ENCODE measurements at regions not wholly inside any gene's neighbourhood (a gene's known extent, or its start where the extent isn't known, plus 50 kb on each side); places are given as distances from the start of the nearest gene placed in this dataset.

DNA sequence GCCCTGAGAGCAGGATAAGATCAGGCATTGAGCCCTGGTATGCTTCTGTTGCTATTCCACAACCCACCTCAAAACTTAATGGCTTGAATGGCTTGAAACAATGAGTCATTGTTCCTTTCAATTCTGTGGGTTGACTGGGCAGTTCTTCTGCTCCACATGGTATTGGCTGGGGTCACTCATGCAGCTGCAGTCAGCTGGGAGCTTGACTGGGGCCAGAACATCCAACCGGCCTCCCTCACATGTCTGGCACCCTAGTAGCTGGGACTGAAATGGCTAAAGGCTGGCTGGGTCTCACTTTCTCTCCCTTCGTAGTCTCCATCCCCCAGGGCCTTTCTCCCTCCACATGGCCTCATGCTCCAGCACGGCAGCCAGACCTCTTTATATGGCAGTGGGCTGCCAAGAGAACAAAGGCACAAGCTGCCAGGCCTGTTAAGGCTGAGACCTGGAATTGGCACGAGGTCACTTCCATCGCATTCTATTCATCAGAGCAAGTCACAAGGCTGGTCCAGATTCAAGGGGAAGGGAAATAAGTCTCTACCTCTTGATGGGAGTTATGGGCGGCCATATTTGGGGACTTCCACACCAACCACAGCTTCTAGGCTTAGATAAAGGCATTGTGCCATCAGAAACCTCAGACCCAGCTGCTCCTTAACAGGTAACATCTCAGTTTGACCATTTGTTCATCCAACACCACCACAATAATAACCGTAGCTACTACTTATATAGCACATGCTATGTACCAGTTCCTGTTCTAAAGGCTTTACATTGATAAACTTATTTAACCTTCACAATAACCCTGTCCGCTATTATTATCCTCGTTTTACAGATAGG, 159.7 kb upstream of the ATP6AP2 start:
- no peaks in the 10 kb centered on the region for H3K4me1 ChIP-seq
- no peak overlapping the region for H3K27ac ChIP-seq
- TF ChIP-seq EP300 (IDR thresholded peaks at IDR 0.05; ENCODE audit: low read depth) (no peak), POLR2A (IDR thresholded peaks at IDR 0.05) (no peak), POLR2AphosphoS5 (IDR thresholded peaks at IDR 0.05) (no peak)
- TF ChIP-seq, protein P1, sequence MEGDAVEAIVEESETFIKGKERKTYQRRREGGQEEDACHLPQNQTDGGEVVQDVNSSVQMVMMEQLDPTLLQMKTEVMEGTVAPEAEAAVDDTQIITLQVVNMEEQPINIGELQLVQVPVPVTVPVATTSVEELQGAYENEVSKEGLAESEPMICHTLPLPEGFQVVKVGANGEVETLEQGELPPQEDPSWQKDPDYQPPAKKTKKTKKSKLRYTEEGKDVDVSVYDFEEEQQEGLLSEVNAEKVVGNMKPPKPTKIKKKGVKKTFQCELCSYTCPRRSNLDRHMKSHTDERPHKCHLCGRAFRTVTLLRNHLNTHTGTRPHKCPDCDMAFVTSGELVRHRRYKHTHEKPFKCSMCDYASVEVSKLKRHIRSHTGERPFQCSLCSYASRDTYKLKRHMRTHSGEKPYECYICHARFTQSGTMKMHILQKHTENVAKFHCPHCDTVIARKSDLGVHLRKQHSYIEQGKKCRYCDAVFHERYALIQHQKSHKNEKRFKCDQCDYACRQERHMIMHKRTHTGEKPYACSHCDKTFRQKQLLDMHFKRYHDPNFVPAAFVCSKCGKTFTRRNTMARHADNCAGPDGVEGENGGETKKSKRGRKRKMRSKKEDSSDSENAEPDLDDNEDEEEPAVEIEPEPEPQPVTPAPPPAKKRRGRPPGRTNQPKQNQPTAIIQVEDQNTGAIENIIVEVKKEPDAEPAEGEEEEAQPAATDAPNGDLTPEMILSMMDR (IDR thresholded peaks at IDR 0.05) = no peak
- in situ Hi-C loops (cut with MboI; ENCODE audit: low pct_ligation_motif_present in 1 of 4, low pct_unique_long_range_greater_than_20kb in 1 of 4, low sequenced_read_pairs in 3 of 4) = no loop called here
- H3K9me3 ChIP-seq = no peaks in the 10 kb centered on the region
- WGBS, 2 donors (ENCODE audit: low coverage in 1 of 2) = 79% methylated on average over 9 of the region's 9 CpGs; no CpG with 5 or more reads in 1 of the 2 donors
- H3K27me3 ChIP-seq = no peaks in the 10 kb centered on the region
- DNase-seq = no peak
- no peaks in the 10 kb centered on the region for H3K36me3 ChIP-seq
- no peak overlapping the region for H3K4me3 ChIP-seq
- intact Hi-C loops (cut with DNase I; ENCODE audit: low total_unique reads) = no loop called here

DNA sequence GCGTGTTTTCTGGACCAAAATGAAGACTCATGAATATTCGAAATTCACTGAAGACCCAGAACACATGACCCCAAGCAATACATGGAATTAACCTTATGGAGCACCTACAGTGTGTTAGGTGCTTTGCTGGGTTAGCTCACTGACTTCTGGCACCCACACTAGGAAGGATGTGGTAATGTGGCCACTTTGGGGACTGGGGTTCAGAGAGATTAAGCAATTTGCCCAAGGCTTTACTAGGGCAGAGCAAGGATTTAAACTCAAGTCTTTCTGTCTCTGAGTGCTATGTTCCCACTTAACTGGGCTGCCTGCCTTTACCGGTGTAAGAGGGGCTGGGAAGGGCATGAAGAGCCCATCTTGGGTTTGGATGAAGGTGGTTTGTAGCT, 162.0 kb upstream of the ATP6AP2 start:
- no peaks in the 10 kb centered on the region for H3K9me3 ChIP-seq
- in situ Hi-C loops (cut with MboI; ENCODE audit: low pct_ligation_motif_present in 1 of 4, low pct_unique_long_range_greater_than_20kb in 1 of 4, low sequenced_read_pairs in 3 of 4) = no loop called here
- WGBS, 2 donors (ENCODE audit: low coverage in 1 of 2) = 66% methylated on average over 3 of the region's 3 CpGs; no CpG with 5 or more reads in 1 of the 2 donors
- intact Hi-C loops (cut with DNase I; ENCODE audit: low total_unique reads) = no loop called here
- no peak for DNase-seq
- no peaks in the 10 kb centered on the region for H3K36me3 ChIP-seq
- no peak overlapping the region for H3K4me3 ChIP-seq
- no peaks in the 10 kb centered on the region for H3K4me1 ChIP-seq
- TF ChIP-seq EP300 (IDR thresholded peaks at IDR 0.05; ENCODE audit: low read depth) (no peak), POLR2A (IDR thresholded peaks at IDR 0.05) (no peak), POLR2AphosphoS5 (IDR thresholded peaks at IDR 0.05) (no peak)
- TF ChIP-seq, protein P1 (IDR thresholded peaks at IDR 0.05) = no peak
- no peak overlapping the region for H3K27ac ChIP-seq
- H3K27me3 ChIP-seq = no peaks in the 10 kb centered on the region

DNA sequence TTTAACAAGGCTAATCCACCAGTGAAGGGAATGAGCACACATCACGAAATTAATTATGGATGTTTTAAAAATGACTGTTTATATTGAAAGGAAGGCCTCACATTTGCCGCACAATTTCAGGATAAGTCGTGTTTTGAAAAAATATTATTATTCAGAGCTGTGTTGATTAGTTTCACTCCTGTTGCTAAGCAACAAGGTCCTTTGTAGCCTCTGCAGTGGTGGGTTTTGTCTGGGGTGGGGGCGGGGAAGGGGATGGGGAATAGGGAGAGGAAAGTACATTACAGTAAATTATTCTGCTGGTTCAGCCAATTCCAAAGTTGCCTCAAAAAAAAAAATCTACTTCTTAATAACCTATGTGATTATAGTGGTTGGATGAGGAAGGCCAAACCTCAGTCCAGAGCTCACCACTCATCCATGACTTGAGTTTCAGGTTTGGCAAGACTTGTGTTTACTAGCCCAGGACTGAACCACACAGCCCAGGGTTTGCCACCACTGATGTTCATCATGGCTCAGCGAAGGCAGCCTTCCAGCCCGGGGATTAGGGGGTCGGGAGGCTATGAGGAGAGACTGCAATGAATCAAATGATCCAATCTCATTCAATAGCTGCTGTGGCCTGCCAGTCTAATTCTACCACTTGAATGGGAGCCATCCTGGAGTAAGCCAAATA, 162.5 kb upstream of the ATP6AP2 start:
- Histone ChIP-seq H3K36me3 (no peaks in the 10 kb centered on the region), H3K27me3 (no peaks in the 10 kb centered on the region), H3K9me3 (no peaks in the 10 kb centered on the region), H3K4me1 (no peaks in the 10 kb centered on the region), H3K4me3 (no peak overlapping the region), H3K27ac (no peak overlapping the region)
- TF ChIP-seq POLR2AphosphoS5 (IDR thresholded peaks at IDR 0.05) (no peak), POLR2A (IDR thresholded peaks at IDR 0.05) (no peak), EP300 (IDR thresholded peaks at IDR 0.05; ENCODE audit: low read depth) (no peak)
- TF ChIP-seq, protein P1 (IDR thresholded peaks at IDR 0.05) = no peak
- in situ Hi-C loops (cut with MboI; ENCODE audit: low pct_ligation_motif_present in 1 of 4, low pct_unique_long_range_greater_than_20kb in 1 of 4, low sequenced_read_pairs in 3 of 4) (no loop called here), intact Hi-C loops (cut with DNase I; ENCODE audit: low total_unique reads) (no loop called here)
- 68 to 80% methylated on average over 3 to 7 of the region's 7 CpGs for WGBS, 2 donors (ENCODE audit: low coverage in 1 of 2)
- DNase-seq = no peak

DNA sequence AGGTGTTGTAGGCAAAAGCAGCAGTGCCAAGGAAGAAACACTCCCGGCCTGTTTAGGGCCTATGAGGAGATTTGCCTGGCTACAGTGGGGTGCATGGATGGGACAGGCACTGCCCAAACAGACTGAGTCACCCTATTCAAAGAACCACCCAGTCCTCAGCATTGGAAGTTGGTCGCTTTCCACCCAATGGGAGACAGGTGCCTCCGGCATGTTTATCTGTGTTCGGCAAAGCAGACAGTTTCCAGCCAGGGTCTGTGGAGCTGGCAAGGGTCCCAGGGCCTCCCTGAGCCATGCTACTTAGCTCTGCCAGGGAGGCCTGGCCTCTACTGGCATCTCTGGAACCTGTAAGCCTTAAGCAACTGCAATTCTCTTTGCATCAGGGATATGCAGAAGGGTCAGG, 165.1 kb upstream of the ATP6AP2 start:
- no peak for DNase-seq
- in situ Hi-C loops (cut with MboI; ENCODE audit: low pct_ligation_motif_present in 1 of 4, low pct_unique_long_range_greater_than_20kb in 1 of 4, low sequenced_read_pairs in 3 of 4) = no loop called here

More for the DNA sequence above, 165.1 kb upstream of the ATP6AP2 start:
- no peaks in the 10 kb centered on the region for H3K27me3 ChIP-seq
- WGBS, 2 donors (ENCODE audit: low coverage in 1 of 2) = 74% methylated on average over 4 of the region's 4 CpGs; no CpG with 5 or more reads in 1 of the 2 donors
- no peak overlapping the region for H3K4me3 ChIP-seq
- no peak for TF ChIP-seq EP300 (IDR thresholded peaks at IDR 0.05; ENCODE audit: low read depth)
- TF ChIP-seq, protein P1 (IDR thresholded peaks at IDR 0.05) = no peak
- TF ChIP-seq POLR2AphosphoS5 (IDR thresholded peaks at IDR 0.05) = no peak
- TF ChIP-seq POLR2A (IDR thresholded peaks at IDR 0.05) = no peak
- H3K36me3 ChIP-seq = no peaks in the 10 kb centered on the region
- H3K9me3 ChIP-seq = no peaks in the 10 kb centered on the region
- no peak overlapping the region for H3K27ac ChIP-seq
- H3K4me1 ChIP-seq = no peaks in the 10 kb centered on the region
- intact Hi-C loops (cut with DNase I; ENCODE audit: low total_unique reads) = no loop called here

All from transverse colon (tissue), 4 donors.